ENCODE measurements at regions not wholly inside any gene's neighbourhood (a gene's known extent, or its start where the extent isn't known, plus 50 kb on each side); places are given as distances from the start of the nearest gene placed in this dataset.

GRCh38 chr18:7490104-7490503 is 77.0 kb upstream of the PTPRM start:
- TF ChIP-seq CTCF (IDR thresholded peaks at IDR 0.05; ENCODE audit: low read depth, low read length) (no peak), POLR2A (IDR thresholded peaks at IDR 0.05; ENCODE audit: extremely low read depth, insufficient read length) (no peak), MYC (IDR thresholded peaks at IDR 0.05; ENCODE audit: low read depth, low read length) (no peak)
